ENCODE measurements at regions not wholly inside any gene's neighbourhood (a gene's known extent, or its start where the extent isn't known, plus 50 kb on each side); places are given as distances from the start of the nearest gene placed in this dataset.

DNA sequence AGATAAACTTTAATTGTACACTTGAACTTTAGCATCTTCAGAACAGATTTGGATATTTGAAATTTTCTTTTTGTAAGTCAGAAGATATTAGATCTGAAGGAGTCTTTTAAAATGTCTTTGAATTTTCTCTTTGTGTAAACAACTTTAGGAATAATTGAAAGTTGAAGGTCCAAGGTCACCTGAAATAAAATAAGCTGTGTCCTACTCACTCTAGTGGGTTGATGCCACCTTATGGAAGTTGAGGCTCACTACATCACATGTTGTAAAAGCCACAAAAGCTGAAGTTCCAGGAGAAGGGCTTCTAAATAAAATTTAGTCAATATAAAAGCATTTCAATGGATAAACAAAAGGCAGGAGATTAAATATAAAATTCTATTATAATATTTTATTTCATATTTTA is 122.0 kb upstream of the ATXN7L3B start:
- DNase-seq (ENCODE audit: low spot score) = no peak
- in situ Hi-C loops (cut with MboI; ENCODE audit: low pct_unique_long_range_greater_than_20kb, low sequenced_read_pairs, unreplicated experiment) = no loop called here
- TF ChIP-seq, protein P1, sequence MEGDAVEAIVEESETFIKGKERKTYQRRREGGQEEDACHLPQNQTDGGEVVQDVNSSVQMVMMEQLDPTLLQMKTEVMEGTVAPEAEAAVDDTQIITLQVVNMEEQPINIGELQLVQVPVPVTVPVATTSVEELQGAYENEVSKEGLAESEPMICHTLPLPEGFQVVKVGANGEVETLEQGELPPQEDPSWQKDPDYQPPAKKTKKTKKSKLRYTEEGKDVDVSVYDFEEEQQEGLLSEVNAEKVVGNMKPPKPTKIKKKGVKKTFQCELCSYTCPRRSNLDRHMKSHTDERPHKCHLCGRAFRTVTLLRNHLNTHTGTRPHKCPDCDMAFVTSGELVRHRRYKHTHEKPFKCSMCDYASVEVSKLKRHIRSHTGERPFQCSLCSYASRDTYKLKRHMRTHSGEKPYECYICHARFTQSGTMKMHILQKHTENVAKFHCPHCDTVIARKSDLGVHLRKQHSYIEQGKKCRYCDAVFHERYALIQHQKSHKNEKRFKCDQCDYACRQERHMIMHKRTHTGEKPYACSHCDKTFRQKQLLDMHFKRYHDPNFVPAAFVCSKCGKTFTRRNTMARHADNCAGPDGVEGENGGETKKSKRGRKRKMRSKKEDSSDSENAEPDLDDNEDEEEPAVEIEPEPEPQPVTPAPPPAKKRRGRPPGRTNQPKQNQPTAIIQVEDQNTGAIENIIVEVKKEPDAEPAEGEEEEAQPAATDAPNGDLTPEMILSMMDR (IDR thresholded peaks at IDR 0.05; ENCODE audit: extremely low read depth, insufficient read depth, missing control alignments) = peak; percentile 60

DNA sequence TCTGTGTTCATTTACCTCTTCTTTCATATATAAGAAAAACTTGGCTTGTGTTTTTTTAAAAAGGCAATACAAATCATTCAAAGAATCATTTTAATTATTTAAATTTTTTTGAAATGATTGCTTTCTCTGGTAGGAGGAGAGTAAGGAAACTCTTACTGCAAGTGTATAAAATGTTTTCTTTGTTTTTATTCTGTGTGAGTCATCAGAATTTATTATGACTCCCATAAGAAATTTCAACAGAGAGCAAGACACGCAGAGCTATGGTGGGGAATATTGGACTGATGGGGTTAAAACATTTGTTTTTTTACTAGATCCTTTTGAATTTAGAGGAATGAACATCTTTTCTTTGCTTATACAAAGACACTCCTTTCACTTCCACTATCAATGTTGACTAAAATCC is 119.1 kb upstream of the ATXN7L3B start:
- TF ChIP-seq, protein P1 (IDR thresholded peaks at IDR 0.05; ENCODE audit: extremely low read depth, insufficient read depth, missing control alignments) = no peak
- in situ Hi-C loops (cut with MboI; ENCODE audit: low pct_unique_long_range_greater_than_20kb, low sequenced_read_pairs, unreplicated experiment) = no loop called here
- DNase-seq (ENCODE audit: low spot score) = no peak

DNA sequence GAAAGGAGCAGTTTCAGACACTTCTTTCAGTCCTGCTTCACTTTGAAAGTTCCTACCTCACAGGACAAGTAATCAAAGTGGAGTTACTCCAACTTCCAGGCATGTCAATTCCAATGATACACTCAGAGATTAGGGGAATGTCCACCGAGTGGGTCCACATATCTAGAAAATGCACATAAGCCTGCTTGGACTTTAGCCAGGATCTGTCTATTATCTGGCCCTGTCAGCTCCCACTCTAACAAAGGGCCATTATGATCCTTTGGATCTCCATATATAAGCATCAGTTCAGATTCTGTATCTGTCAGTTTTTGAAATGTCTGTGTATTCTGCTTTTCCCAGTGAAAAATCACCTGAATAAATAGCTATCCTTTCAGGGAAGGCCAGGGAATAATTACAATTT is 112.9 kb upstream of the ATXN7L3B start:
- in situ Hi-C loops (cut with MboI; ENCODE audit: low pct_unique_long_range_greater_than_20kb, low sequenced_read_pairs, unreplicated experiment) = no loop called here
- DNase-seq (ENCODE audit: low spot score) = no peak
- TF ChIP-seq, protein P1 (IDR thresholded peaks at IDR 0.05; ENCODE audit: extremely low read depth, insufficient read depth, missing control alignments) = no peak

DNA sequence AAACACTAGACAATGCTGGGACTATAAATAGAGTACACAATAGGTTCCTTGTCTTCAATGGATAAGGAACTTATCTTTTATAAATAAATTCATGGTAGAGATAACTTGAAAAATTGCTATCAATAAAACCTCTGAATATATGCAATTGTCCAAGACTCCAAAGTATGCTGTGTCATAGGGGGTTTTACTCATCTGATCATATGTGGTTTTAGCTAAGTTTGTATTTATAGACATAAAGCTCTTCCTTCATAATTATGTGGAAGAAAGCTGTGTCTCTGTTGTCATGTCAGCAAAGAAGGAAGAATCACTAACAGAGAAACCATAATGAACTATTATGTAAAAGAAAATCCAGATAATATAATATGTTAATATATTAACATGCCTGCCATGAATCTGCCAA is 111.5 kb upstream of the ATXN7L3B start:
- in situ Hi-C loops (cut with MboI; ENCODE audit: low pct_unique_long_range_greater_than_20kb, low sequenced_read_pairs, unreplicated experiment) = no loop called here
- TF ChIP-seq, protein P1 (IDR thresholded peaks at IDR 0.05; ENCODE audit: extremely low read depth, insufficient read depth, missing control alignments) = no peak
- DNase-seq (ENCODE audit: low spot score) = no peak

DNA sequence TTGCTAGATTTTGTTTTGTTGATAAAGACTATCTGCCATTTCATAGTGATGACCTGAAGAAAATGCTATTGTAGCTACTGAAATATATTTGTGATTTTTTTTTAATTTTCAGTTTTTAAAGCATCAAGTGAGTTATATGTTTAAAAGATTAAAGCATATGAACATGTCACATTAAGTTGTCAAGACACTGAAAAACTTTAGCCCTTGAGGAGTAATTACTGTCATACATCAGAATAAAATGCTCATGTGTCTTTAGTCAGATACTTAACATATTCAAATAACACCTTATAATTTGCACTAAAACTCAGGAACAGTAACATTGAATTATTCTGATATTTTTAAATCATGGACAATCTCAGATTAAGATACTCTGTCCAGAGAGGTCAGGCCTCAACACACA is 108.1 kb upstream of the ATXN7L3B start:
- TF ChIP-seq, protein P1 (IDR thresholded peaks at IDR 0.05; ENCODE audit: extremely low read depth, insufficient read depth, missing control alignments) = no peak
- DNase-seq (ENCODE audit: low spot score) = no peak
- in situ Hi-C loops (cut with MboI; ENCODE audit: low pct_unique_long_range_greater_than_20kb, low sequenced_read_pairs, unreplicated experiment) = no loop called here

DNA sequence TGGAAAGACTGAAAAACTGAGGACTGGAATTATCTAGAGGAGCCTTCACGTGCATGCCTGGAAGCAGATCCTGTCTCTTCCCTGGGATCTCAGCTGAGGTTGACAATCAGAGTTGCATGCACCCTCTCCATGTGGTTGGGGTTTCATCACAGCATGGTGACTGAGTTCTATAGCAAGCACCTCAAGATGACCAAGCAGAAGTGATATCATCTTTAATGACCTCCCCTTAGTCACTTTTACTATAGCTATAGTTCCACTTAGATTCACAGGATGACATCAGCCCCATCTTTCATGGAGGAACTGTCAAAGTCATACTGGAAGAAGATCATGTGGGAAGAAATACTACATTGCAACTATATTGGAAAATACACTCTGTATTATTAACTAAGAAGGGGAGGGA is 105.8 kb upstream of the ATXN7L3B start:
- no peak for DNase-seq (ENCODE audit: low spot score)
- in situ Hi-C loops (cut with MboI; ENCODE audit: low pct_unique_long_range_greater_than_20kb, low sequenced_read_pairs, unreplicated experiment) = no loop called here
- TF ChIP-seq, protein P1 (IDR thresholded peaks at IDR 0.05; ENCODE audit: extremely low read depth, insufficient read depth, missing control alignments) = no peak

DNA sequence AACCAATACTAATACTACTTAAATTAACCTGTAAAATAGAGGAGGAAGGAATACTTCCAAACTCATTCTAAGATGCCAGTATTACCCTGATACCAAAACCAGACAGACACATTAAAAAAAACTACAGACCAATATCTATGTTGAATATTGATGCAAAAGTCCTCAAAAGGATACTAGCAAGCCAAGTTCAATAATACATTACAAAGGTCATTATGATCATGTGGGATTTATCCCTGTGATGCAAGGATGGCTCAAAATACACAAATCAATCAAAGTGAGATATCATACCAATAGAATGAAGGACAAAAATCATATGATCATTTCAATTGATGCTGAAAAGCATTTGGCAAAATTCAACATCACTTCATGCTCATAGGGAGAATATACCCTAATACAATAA is 97.2 kb upstream of the ATXN7L3B start:
- in situ Hi-C loops (cut with MboI; ENCODE audit: low pct_unique_long_range_greater_than_20kb, low sequenced_read_pairs, unreplicated experiment) = no loop called here
- no peak for DNase-seq (ENCODE audit: low spot score)
- TF ChIP-seq, protein P1 (IDR thresholded peaks at IDR 0.05; ENCODE audit: extremely low read depth, insufficient read depth, missing control alignments) = no peak

Data from GM13977 (cell line).